Natural killer cell (primary cell): ENCODE measurements at regions not wholly inside any gene's neighbourhood (a gene's known extent, or its start where the extent isn't known, plus 50 kb on each side); places are given as distances from the start of the nearest gene placed in this dataset.

Experiments
- ATAC-seq, 3 donors: fragments of 150-1000 bp in 2 of 3; fragments of 200-7000 bp in 1 of 3; cut with Tn5 transposase; 1 replicate in 1 of 3; 2 replicates in 2 of 3; pipeline ENCODE4 v1.10.0; 2021; ENCODE audit warnings: mild to moderate bottlenecking in 2 of 3, moderate library complexity in 2 of 3
- DNase-seq, 2 donors: peaks; one replicate each; pipeline versions ENCODE4 v3.0.0 to v3.0.0-alpha.2; 2013 to 2021; ENCODE audit warnings: mixed read lengths in 1 of 2
- H3K27ac ChIP-seq: one replicate; pipeline ENCODE4 v1.5.1; 2013; ENCODE audit warnings: mild to moderate bottlenecking, low read length
- H3K27me3 ChIP-seq: one replicate; pipeline ENCODE4 v1.6.1; 2013; ENCODE audit warnings: low read length; ENCODE audit not compliant: control insufficient read depth, insufficient read depth
- H3K36me3 ChIP-seq: one replicate; pipeline ENCODE4 v1.6.1; 2013; ENCODE audit warnings: low read length; ENCODE audit not compliant: control insufficient read depth, insufficient read depth
- H3K4me1 ChIP-seq: one replicate; pipeline ENCODE4 v1.6.1; 2013; ENCODE audit warnings: low read length; ENCODE audit not compliant: control insufficient read depth, insufficient read depth
- H3K4me3 ChIP-seq: one replicate; pipeline ENCODE4 v1.5.1; 2013; ENCODE audit warnings: low read length
- H3K9me3 ChIP-seq: one replicate; pipeline ENCODE4 v1.6.1; 2013; ENCODE audit warnings: low read length; ENCODE audit not compliant: control insufficient read depth, insufficient read depth
- H3K27ac Mint-ChIP-seq, 2 donors: one replicate each; pipeline ENCODE4 v1.8.0; 2022; ENCODE audit warnings: mild to moderate bottlenecking in 2 of 2, mixed read lengths in 2 of 2, moderate library complexity in 1 of 2
- H3K27me3 Mint-ChIP-seq, 2 donors: one replicate each; pipeline ENCODE4 v1.8.0; 2022; ENCODE audit warnings: low read depth in 2 of 2, mixed read lengths in 2 of 2
- H3K36me3 Mint-ChIP-seq: one replicate; pipeline ENCODE4 v1.8.0; 2022; ENCODE audit warnings: mixed read lengths
- H3K4me1 Mint-ChIP-seq, 2 donors: one replicate each; pipeline ENCODE4 v1.8.0; 2022; ENCODE audit warnings: mixed read lengths in 2 of 2
- H3K4me3 Mint-ChIP-seq: one replicate; pipeline ENCODE4 v1.8.0; 2022; ENCODE audit warnings: mild to moderate bottlenecking, moderate library complexity, mixed read lengths
- H3K9me3 Mint-ChIP-seq, 2 donors: one replicate each; pipeline ENCODE4 v1.8.0; 2022; ENCODE audit warnings: mixed read lengths in 2 of 2
- WGBS: methylation state at CpG from one replicate; pipeline ENCODE4 v1.1.7; 2013; ENCODE audit warnings: missing lambda C conversion rate; ENCODE audit not compliant: insufficient coverage; 5-methylcytosine and 5-hydroxymethylcytosine counted together
- intact Hi-C: fragments of 100-400 bp; cut with micrococcal nuclease; formaldehyde crosslinking; loops from one replicate; pipeline ENCODE4 v1.14.2; 2022
- TF ChIP-seq, protein P1 (sequence below): fragments of 200-600 bp; IDR thresholded peaks from one replicate; pipeline ENCODE4 v1.8.0; 2022; ENCODE audit warnings: antibody characterized with exemption

DNA sequence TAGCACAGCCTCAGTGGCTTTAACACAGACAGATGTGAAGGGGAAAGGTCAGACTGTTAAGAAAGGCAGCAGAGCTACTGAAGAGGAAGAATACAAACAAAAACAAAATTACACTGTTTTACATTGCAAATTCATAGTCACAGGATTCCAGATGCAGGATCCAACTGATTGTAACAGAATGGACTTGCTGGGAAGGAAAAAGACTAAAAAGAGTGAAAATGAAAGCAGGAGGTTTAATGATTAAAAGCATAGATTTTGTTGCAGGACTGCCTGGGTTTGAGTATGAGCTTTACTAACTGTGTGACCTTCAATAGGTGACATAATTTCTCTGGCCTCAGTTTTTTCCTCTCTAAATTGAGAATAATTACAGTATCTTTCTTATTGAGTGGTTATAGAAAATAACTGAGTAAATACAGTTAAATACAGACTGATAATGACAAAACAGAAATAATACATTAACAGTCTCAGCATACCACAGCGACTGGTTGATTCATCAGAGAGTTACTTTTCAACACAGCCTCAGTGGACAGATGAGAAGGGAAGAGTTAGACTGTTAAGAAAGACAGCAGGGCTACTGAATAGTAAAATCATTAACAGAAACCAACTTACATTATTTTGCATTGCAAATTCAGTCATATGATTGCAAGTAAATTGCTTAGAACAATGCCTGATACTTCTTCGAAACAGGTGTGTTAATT, 704.2 kb upstream of the TENM4 start:
- WGBS = no CpG with 5 or more reads among the region's 2 CpGs
- Histone ChIP-seq H3K4me3 (no peak overlapping the region), H3K4me1 (no peaks in the 10 kb centered on the region), H3K9me3 (peaks cover 4% of the 10 kb centered on the region), H3K27me3 (no peaks in the 10 kb centered on the region), H3K36me3 (no peaks in the 10 kb centered on the region), H3K27ac (no peak overlapping the region)
- no peaks in the 10 kb centered on the region for H3K4me1 Mint-ChIP-seq
- peaks cover 11 to 13% of the 10 kb centered on the region in 2 donors for H3K9me3 Mint-ChIP-seq
- ATAC-seq (no peak), DNase-seq (no peak)
- no peak overlapping the region for H3K27ac Mint-ChIP-seq
- H3K27me3 Mint-ChIP-seq = no peaks in the 10 kb centered on the region
- intact Hi-C loops = no loop called here
- no peak overlapping the region for H3K4me3 Mint-ChIP-seq
- H3K36me3 Mint-ChIP-seq = no peaks in the 10 kb centered on the region
- TF ChIP-seq, protein P1, sequence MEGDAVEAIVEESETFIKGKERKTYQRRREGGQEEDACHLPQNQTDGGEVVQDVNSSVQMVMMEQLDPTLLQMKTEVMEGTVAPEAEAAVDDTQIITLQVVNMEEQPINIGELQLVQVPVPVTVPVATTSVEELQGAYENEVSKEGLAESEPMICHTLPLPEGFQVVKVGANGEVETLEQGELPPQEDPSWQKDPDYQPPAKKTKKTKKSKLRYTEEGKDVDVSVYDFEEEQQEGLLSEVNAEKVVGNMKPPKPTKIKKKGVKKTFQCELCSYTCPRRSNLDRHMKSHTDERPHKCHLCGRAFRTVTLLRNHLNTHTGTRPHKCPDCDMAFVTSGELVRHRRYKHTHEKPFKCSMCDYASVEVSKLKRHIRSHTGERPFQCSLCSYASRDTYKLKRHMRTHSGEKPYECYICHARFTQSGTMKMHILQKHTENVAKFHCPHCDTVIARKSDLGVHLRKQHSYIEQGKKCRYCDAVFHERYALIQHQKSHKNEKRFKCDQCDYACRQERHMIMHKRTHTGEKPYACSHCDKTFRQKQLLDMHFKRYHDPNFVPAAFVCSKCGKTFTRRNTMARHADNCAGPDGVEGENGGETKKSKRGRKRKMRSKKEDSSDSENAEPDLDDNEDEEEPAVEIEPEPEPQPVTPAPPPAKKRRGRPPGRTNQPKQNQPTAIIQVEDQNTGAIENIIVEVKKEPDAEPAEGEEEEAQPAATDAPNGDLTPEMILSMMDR = no peak

DNA sequence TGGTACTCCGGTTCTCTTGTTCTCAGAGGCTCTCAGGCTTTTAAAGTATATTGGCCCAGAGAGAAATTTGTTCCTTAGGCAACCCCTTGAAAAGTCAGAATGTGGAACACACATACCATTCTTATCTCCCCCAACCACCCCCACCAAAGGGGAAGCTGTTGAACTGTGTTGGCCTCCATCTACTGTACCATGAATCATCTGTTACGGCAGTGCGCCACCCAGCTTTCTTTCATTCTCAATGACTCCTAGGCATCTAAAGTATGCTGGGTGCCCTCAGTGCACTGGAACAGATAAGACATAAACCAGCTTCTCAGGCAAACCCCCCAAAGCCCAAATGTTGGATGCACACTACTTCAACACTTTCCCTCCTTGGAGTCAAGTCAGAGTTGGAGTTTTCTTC, 696.2 kb upstream of the TENM4 start:
- Mint-ChIP-seq H3K4me1 (no peaks in the 10 kb centered on the region), H3K36me3 (peaks cover 7% of the 10 kb centered on the region), H3K27me3 (no peaks in the 10 kb centered on the region), H3K4me3 (no peak overlapping the region), H3K9me3 (peaks cover 12 to 23% of the 10 kb centered on the region in 2 donors), H3K27ac (no peak overlapping the region)
- H3K27me3 ChIP-seq = no peaks in the 10 kb centered on the region
- intact Hi-C loops = no loop called here
- H3K36me3 ChIP-seq = no peaks in the 10 kb centered on the region
- no peak overlapping the region for H3K27ac ChIP-seq
- DNase-seq (no peak), ATAC-seq (no peak)
- no peaks in the 10 kb centered on the region for H3K4me1 ChIP-seq
- WGBS = 45% methylated on average over 3 of the region's 3 CpGs
- TF ChIP-seq, protein P1 = no peak
- no peak overlapping the region for H3K4me3 ChIP-seq
- H3K9me3 ChIP-seq = peaks cover 7% of the 10 kb centered on the region

DNA sequence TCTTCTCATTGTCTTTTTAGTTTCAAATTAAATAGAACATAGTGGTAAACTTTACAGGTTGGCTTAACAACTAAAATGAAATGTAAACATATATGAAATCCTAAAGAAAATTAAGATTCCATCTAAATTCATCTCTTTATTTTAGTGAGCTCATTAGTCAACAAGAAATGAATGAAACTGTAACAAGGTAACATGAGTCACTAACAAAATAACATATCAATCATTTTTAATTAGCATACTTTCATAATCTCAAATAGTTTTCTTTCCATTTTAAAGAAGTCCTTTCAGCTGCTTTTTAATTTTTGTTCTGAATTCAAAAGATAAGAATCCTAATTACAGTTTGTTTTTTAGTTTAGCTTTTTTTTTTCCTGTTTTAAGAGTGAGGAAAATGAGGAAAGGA, 688.6 kb upstream of the TENM4 start:
- DNase-seq (no peak), ATAC-seq (no peak)
- Mint-ChIP-seq H3K36me3 (no peaks in the 10 kb centered on the region), H3K27ac (no peak overlapping the region), H3K4me1 (no peaks in the 10 kb centered on the region), H3K4me3 (no peak overlapping the region), H3K27me3 (no peaks in the 10 kb centered on the region), H3K9me3 (peaks cover 13 to 27% of the 10 kb centered on the region in 2 donors)
- intact Hi-C loops = no loop called here
- H3K9me3 ChIP-seq = peaks cover 2% of the 10 kb centered on the region
- H3K27me3 ChIP-seq = no peaks in the 10 kb centered on the region
- H3K4me1 ChIP-seq = no peaks in the 10 kb centered on the region
- no peak overlapping the region for H3K27ac ChIP-seq
- TF ChIP-seq, protein P1 = no peak
- H3K4me3 ChIP-seq = no peak overlapping the region
- H3K36me3 ChIP-seq = no peaks in the 10 kb centered on the region

DNA sequence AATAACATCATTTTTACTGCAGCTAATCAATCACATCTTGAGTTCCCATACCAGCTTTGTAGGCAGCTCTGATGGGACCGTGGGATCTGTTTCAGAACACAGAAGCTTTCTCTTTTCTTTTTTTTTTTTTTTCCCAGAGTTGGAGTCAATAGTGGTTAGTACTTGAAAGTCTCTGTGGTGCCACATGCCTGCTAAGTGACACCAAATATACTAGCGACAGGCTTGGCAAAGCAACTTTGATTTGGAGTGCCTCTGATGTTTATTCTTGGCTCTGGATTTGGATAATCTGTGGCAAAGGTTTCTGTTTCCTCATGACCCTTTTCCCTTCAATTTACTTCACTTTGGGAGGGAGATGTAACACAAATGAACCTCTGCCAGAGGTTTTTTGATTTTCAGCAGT, 681.4 kb upstream of the TENM4 start:
- H3K4me1 Mint-ChIP-seq = no peaks in the 10 kb centered on the region
- H3K27me3 Mint-ChIP-seq = no peaks in the 10 kb centered on the region
- 63% methylated on average over 2 of the region's 2 CpGs for WGBS
- H3K27ac Mint-ChIP-seq = no peak overlapping the region
- H3K36me3 ChIP-seq = no peaks in the 10 kb centered on the region
- intact Hi-C loops = no loop called here
- H3K27me3 ChIP-seq = no peaks in the 10 kb centered on the region
- H3K9me3 Mint-ChIP-seq = peaks cover 19 to 22% of the 10 kb centered on the region in 2 donors
- H3K36me3 Mint-ChIP-seq = no peaks in the 10 kb centered on the region
- H3K4me3 ChIP-seq = no peak overlapping the region
- H3K9me3 ChIP-seq = peaks cover 5% of the 10 kb centered on the region
- DNase-seq (no peak), ATAC-seq (no peak)
- H3K4me3 Mint-ChIP-seq = no peak overlapping the region
- no peaks in the 10 kb centered on the region for H3K4me1 ChIP-seq
- no peak overlapping the region for H3K27ac ChIP-seq
- TF ChIP-seq, protein P1 = no peak
